ENCODE measurements at regions not wholly inside any gene's neighbourhood (a gene's known extent, or its start where the extent isn't known, plus 50 kb on each side); places are given as distances from the start of the nearest gene placed in this dataset.

- no peak for DNase-seq (ENCODE audit: low read depth in 2 of 2)
Observed at GRCh38 chr2:126307740-126308139, 348.2 kb upstream of the GYPC start.

GRCh38 chr2:126309185-126309584, 346.8 kb upstream of the GYPC start:
- DNase-seq (ENCODE audit: low read depth in 2 of 2), result no peak

GRCh38 chr2:126312579-126312978, 343.4 kb upstream of the GYPC start:
- DNase-seq (ENCODE audit: low read depth in 2 of 2), result no peak

- no peak for DNase-seq (ENCODE audit: low read depth in 2 of 2)
Observed at GRCh38 chr2:126315828-126316227, 340.1 kb upstream of the GYPC start.

GRCh38 chr2:126317790-126318431, 338.0 kb upstream of the GYPC start:
- DNase-seq (ENCODE audit: low read depth in 2 of 2), result no peak

GRCh38 chr2:126322342-126322741, 333.6 kb upstream of the GYPC start:
- no peak for DNase-seq (ENCODE audit: low read depth in 2 of 2)

- DNase-seq (ENCODE audit: low read depth in 2 of 2), result no peak
Observed at GRCh38 chr2:126325202-126325601, 330.8 kb upstream of the GYPC start.

- DNase-seq (ENCODE audit: low read depth in 2 of 2), result no peak
Observed at GRCh38 chr2:126329173-126329572, 326.8 kb upstream of the GYPC start.

- no peak for DNase-seq (ENCODE audit: low read depth in 2 of 2)
Observed at GRCh38 chr2:126342457-126342856, 313.5 kb upstream of the GYPC start.

GRCh38 chr2:126343136-126343535, 312.8 kb upstream of the GYPC start:
- DNase-seq (ENCODE audit: low read depth in 2 of 2), result no peak

- no peak for DNase-seq (ENCODE audit: low read depth in 2 of 2)
Observed at GRCh38 chr2:126344493-126344892, 311.5 kb upstream of the GYPC start.

- no peak for DNase-seq (ENCODE audit: low read depth in 2 of 2)
Observed at GRCh38 chr2:126345691-126346090, 310.3 kb upstream of the GYPC start.

- no peak for DNase-seq (ENCODE audit: low read depth in 2 of 2)
Observed at GRCh38 chr2:126356631-126357030, 299.3 kb upstream of the GYPC start.

- DNase-seq (ENCODE audit: low read depth in 2 of 2), result no peak
Observed at GRCh38 chr2:126358122-126358521, 297.8 kb upstream of the GYPC start.

- DNase-seq (ENCODE audit: low read depth in 2 of 2), result no peak
Observed at GRCh38 chr2:126359494-126359893, 296.5 kb upstream of the GYPC start.

- no peak for DNase-seq (ENCODE audit: low read depth in 2 of 2)
Observed at GRCh38 chr2:126367361-126367760, 288.6 kb upstream of the GYPC start.

GRCh38 chr2:126368758-126369157, 287.2 kb upstream of the GYPC start:
- no peak for DNase-seq (ENCODE audit: low read depth in 2 of 2)

- no peak for DNase-seq (ENCODE audit: low read depth in 2 of 2)
Observed at GRCh38 chr2:126370201-126370600, 285.8 kb upstream of the GYPC start.

GRCh38 chr2:126372406-126372805, 283.6 kb upstream of the GYPC start:
- no peak for DNase-seq (ENCODE audit: low read depth in 2 of 2)

- DNase-seq (ENCODE audit: low read depth in 2 of 2), result no peak
Observed at GRCh38 chr2:126378176-126378575, 277.8 kb upstream of the GYPC start.

GRCh38 chr2:126381091-126381490, 274.9 kb upstream of the GYPC start:
- no peak for DNase-seq (ENCODE audit: low read depth in 2 of 2)

GRCh38 chr2:126382998-126383397, 273.0 kb upstream of the GYPC start:
- no peak for DNase-seq (ENCODE audit: low read depth in 2 of 2)

GRCh38 chr2:126383800-126384199, 272.2 kb upstream of the GYPC start:
- DNase-seq (ENCODE audit: low read depth in 2 of 2), result no peak

- DNase-seq (ENCODE audit: low read depth in 2 of 2), result no peak
Observed at GRCh38 chr2:126385441-126385840, 270.5 kb upstream of the GYPC start.
